Ascending aorta (tissue), 2 donors: ENCODE measurements at regions not wholly inside any gene's neighbourhood (a gene's known extent, or its start where the extent isn't known, plus 50 kb on each side); places are given as distances from the start of the nearest gene placed in this dataset.
A peak's percentile ranks its signal among the peaks of the same experiment; 100 is the strongest.

Source experiments
- DNase-seq, 2 donors: peaks; one replicate each; pipeline ENCODE4 v3.0.0-alpha.2; 2019; ENCODE audit warnings: low spot score in 2 of 2
- H3K27ac ChIP-seq, 2 donors: fragments of 200-600 bp; sonication (generic); one replicate each; pipeline ENCODE4 v1.5.1; 2016 to 2017; ENCODE audit warnings: mild to moderate bottlenecking in 1 of 2
- H3K27me3 ChIP-seq: fragments of 200-600 bp; sonication (generic); one replicate; pipeline ENCODE4 v1.5.1; 2017
- H3K36me3 ChIP-seq, 2 donors: fragments of 200-600 bp; sonication (generic); one replicate each; pipeline ENCODE4 v1.5.1; 2016
- H3K4me1 ChIP-seq, 2 donors: fragments of 200-600 bp; sonication (generic); one replicate each; pipeline ENCODE4 v1.5.1; 2016 to 2017; ENCODE audit warnings: mild to moderate bottlenecking in 1 of 2
- H3K4me3 ChIP-seq, 2 donors: fragments of 200-600 bp; sonication (generic); one replicate each; pipeline ENCODE4 v1.5.1; 2016 to 2017; ENCODE audit warnings: mild to moderate bottlenecking in 1 of 2
- H3K9me3 ChIP-seq, 2 donors: fragments of 200-600 bp; sonication (generic); one replicate each; pipeline ENCODE4 v1.5.1; 2016
- CTCF ChIP-seq, 3 experiments: fragments of 200-600 bp in 2 of 3; fragments of 450-650 bp in 1 of 3; sonication (generic) in 2 of 3; IDR thresholded peaks; one replicate each; pipeline ENCODE4 v1.5.1; 2016 to 2019; ENCODE audit warnings: antibody characterized with exemption in 3 of 3, mild to moderate bottlenecking in 1 of 3, moderate library complexity in 1 of 3
- intact Hi-C: fragments of 100-400 bp; cut with DNase I; formaldehyde crosslinking; loops from one replicate; pipeline ENCODE4 v1.15.1; 2023

DNA sequence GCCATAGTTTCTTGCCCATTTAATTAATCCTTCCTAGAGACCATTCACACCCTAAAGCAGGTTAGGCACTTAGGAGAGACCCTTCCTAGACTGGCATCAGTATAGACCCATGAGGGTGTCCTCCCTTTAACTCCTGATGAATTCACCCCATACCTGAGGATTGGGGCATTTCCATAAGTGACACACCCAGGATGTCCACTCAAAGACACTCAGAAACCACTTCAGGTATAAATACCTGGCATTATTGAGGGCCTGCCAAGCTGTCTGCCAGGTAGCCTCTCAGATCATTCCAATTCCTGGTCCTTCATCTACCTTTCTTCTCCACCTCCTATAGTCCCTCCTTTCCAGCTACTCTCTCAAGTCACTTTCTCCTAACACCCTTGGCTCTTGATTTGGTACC, 57.5 kb upstream of the SLC14A2 start:
- no peak for DNase-seq
- intact Hi-C loops, result no loop called here
- TF ChIP-seq CTCF (IDR thresholded peaks at IDR 0.05), result no peak
- peaks cover 0 to 8% of the 10 kb centered on the region in 2 donors for H3K4me1 ChIP-seq
- H3K27ac ChIP-seq, result peak overlapping the region in 1 of 2 donors; percentile 47
- no peak overlapping the region for H3K4me3 ChIP-seq
- H3K9me3 ChIP-seq, result no peaks in the 10 kb centered on the region
- H3K27me3 ChIP-seq, result no peaks in the 10 kb centered on the region
- H3K36me3 ChIP-seq, result no peaks in the 10 kb centered on the region

DNA sequence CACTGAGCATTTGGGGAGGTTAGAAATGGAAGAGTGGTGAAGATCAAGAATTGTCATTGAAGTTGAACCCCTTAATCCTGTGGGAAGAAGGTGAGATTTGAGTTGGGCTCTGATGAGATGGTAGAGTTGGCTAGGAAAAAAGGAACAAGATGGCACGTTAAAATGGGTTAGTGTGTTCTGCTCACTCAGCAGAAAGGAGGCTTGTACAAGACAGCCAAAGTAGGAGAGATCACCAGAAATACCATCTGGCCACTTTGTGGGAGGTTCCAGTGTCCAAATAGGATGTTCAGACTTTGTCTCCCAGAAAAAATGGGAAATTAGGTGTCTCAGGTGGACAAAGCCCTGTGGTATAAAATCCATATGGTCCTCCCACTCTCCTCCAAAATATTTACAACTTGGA, 56.0 kb upstream of the SLC14A2 start:
- Histone ChIP-seq H3K4me1 (peaks cover 2 to 9% of the 10 kb centered on the region in 2 donors), H3K4me3 (no peak overlapping the region), H3K27ac (no peak overlapping the region), H3K9me3 (no peaks in the 10 kb centered on the region), H3K36me3 (no peaks in the 10 kb centered on the region), H3K27me3 (no peaks in the 10 kb centered on the region)
- TF ChIP-seq CTCF (IDR thresholded peaks at IDR 0.05), result no peak
- intact Hi-C loops, result no loop called here
- DNase-seq, result no peak

DNA sequence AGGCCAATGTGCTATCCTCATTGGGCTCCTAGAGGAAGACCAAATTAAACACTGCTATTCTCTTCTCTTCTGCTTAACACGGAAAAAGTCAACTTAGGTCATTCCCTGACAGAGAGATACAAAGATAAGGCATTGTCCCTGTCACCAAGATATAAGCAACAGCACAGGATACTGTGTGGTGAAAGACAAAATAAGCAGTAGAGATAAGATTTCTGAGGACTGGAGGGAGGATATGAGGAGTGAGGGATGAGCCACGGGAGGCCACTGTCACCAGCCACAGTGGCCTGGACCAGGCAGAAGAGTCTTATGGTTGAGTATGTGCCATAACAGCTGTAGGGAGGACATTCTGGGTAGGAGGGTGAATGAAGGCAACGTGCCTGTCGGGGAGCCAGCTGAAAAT, 54.4 kb upstream of the SLC14A2 start:
- H3K36me3 ChIP-seq, result no peaks in the 10 kb centered on the region

GRCh38 chr18:45562567-45563479, 52.5 kb upstream of the SLC14A2 start:
- Histone ChIP-seq H3K36me3 (no peaks in the 10 kb centered on the region), H3K9me3 (no peaks in the 10 kb centered on the region), H3K27ac (peak overlapping the region; percentile 84 to 92), H3K27me3 (no peaks in the 10 kb centered on the region), H3K4me1 (peaks cover 6 to 16% of the 10 kb centered on the region in 2 donors), H3K4me3 (no peak overlapping the region)
- intact Hi-C loops, result loop anchor here (5.0 kb wide), 1 partner anchor 54 kb away; the partner anchor contains the start of gene SLC14A2
- no peak for TF ChIP-seq CTCF (IDR thresholded peaks at IDR 0.05)
- DNase-seq, result peak in 1 of 2 donors; percentile 78

More for the DNA sequence above, 54.4 kb upstream of the SLC14A2 start:
- intact Hi-C loops, result loop anchor here (5.0 kb wide), 1 partner anchor 56 kb away; the partner anchor contains the start of gene SLC14A2
- Histone ChIP-seq H3K27me3 (no peaks in the 10 kb centered on the region), H3K9me3 (no peaks in the 10 kb centered on the region), H3K27ac (peak overlapping the region in 1 of 2 donors; percentile 26), H3K4me3 (no peak overlapping the region), H3K4me1 (peaks cover 6 to 12% of the 10 kb centered on the region in 2 donors)
- no peak for DNase-seq
- TF ChIP-seq CTCF (IDR thresholded peaks at IDR 0.05), result no peak

- Histone ChIP-seq H3K9me3 (no peaks in the 10 kb centered on the region), H3K27me3 (no peaks in the 10 kb centered on the region), H3K27ac (no peak overlapping the region), H3K4me3 (no peak overlapping the region), H3K4me1 (peaks cover 6 to 16% of the 10 kb centered on the region in 2 donors), H3K36me3 (no peaks in the 10 kb centered on the region)
- no peak for DNase-seq
- intact Hi-C loops, result loop anchor here (2.0 kb wide), 1 partner anchor 17 kb away; no protein-coding TSS in a partner anchor
- TF ChIP-seq CTCF (IDR thresholded peaks at IDR 0.05), result no peak
These were observed 49.9 kb upstream of the SLC14A2 start for GRCh38 chr18:45565280-45565970.
